HL-60 (cell line): ENCODE measurements at regions not wholly inside any gene's neighbourhood (a gene's known extent, or its start where the extent isn't known, plus 50 kb on each side); places are given as distances from the start of the nearest gene placed in this dataset.

Experiments
- DNase-seq, 2 experiments: peaks; one replicate each; pipeline ENCODE4 v3.0.0-alpha.2; 2010 to 2020; ENCODE audit warnings: low read depth in 1 of 2, low spot score in 1 of 2
- H3K27ac ChIP-seq: fragments of 250-450 bp; sonication (Bioruptor Pico); replicated peaks from 2 replicates; pipeline ENCODE4 v1.5.1; 2020; ENCODE audit warnings: mild to moderate bottlenecking, moderate library complexity
- H3K27me3 ChIP-seq: fragments of 250-450 bp; sonication (Bioruptor Pico); 2 replicates; pipeline ENCODE4 v1.5.1; 2021; ENCODE audit warnings: mild to moderate bottlenecking, moderate library complexity; ENCODE audit not compliant: insufficient read depth, poor library complexity, severe bottlenecking
- H3K4me3 ChIP-seq: replicated peaks from 2 replicates; pipeline ENCODE4 v1.5.1; 2011; ENCODE audit warnings: mild to moderate bottlenecking, control low read depth, low read length; ENCODE audit not compliant: insufficient read depth
- GABPA ChIP-seq: IDR thresholded peaks from 2 replicates; pipeline ENCODE4 v1.6.1; 2012; ENCODE audit warnings: low read depth
- POLR2AphosphoS5 ChIP-seq: IDR thresholded peaks from 2 replicates; pipeline ENCODE4 v1.6.1; 2012; ENCODE audit warnings: low read depth
- SPI1 ChIP-seq: IDR thresholded peaks from 2 replicates; pipeline ENCODE4 v1.6.1; 2012; ENCODE audit warnings: low read depth, mild to moderate bottlenecking, borderline replicate concordance
- TF ChIP-seq, protein P1 (sequence below): IDR thresholded peaks from one replicate; pipeline ENCODE4 v1.5.1; 2011; ENCODE audit warnings: low read length, control low read depth, inconsistent platforms; ENCODE audit not compliant: insufficient read depth
- TF ChIP-seq, protein P2 (sequence below): IDR thresholded peaks from 2 replicates; pipeline ENCODE4 v1.6.1; 2012; ENCODE audit warnings: low read depth; ENCODE audit not compliant: insufficient replicate concordance

DNA sequence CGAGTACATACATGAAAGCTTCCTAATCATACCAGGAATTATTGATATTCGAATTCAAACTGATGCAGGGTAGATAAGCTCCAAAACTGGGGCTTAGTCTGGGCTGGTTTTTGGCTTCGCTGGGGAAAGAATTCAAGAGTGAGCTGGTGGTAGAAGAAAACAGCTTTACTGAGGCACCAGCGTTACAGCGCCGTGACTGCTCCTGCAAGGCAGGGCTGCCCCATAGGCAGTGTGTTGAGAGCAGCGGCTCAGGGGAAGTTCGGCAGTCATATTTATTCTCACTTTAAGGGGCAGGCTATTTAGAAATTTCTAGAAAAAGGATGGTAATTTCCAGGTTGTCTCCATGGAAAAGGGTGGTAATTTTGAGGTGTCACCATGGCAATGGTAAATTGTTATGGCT is 292.6 kb upstream of the TCF4 start:
- Histone ChIP-seq H3K4me3 (no peak overlapping the region), H3K27ac (no peak overlapping the region), H3K27me3 (no peaks in the 10 kb centered on the region)
- no peak for DNase-seq
- TF ChIP-seq SPI1 (no peak), GABPA (no peak)
- TF ChIP-seq, protein P1, sequence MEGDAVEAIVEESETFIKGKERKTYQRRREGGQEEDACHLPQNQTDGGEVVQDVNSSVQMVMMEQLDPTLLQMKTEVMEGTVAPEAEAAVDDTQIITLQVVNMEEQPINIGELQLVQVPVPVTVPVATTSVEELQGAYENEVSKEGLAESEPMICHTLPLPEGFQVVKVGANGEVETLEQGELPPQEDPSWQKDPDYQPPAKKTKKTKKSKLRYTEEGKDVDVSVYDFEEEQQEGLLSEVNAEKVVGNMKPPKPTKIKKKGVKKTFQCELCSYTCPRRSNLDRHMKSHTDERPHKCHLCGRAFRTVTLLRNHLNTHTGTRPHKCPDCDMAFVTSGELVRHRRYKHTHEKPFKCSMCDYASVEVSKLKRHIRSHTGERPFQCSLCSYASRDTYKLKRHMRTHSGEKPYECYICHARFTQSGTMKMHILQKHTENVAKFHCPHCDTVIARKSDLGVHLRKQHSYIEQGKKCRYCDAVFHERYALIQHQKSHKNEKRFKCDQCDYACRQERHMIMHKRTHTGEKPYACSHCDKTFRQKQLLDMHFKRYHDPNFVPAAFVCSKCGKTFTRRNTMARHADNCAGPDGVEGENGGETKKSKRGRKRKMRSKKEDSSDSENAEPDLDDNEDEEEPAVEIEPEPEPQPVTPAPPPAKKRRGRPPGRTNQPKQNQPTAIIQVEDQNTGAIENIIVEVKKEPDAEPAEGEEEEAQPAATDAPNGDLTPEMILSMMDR, result no peak

DNA sequence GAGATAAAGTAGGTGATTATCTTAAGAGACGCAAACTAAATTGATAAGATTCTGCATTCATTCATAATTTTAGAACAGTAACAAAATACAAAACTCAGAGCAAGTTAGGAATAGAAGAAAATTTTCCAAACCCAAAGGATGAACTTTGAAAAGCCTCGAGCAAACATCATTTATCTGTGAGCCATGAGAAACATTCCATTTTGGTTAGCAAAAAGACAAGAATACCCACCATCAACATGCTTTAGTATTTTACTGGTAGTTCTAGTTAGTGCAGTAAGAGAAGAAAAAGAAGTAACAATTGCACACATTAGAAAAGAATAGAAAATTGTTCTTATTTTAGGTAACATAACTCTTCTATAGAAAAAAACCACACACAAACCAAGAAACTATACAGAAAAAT is 291.3 kb upstream of the TCF4 start:
- no peaks in the 10 kb centered on the region for H3K27me3 ChIP-seq
- no peak for DNase-seq
- no peak for TF ChIP-seq GABPA
- H3K27ac ChIP-seq, result no peak overlapping the region
- H3K4me3 ChIP-seq, result no peak overlapping the region

DNA sequence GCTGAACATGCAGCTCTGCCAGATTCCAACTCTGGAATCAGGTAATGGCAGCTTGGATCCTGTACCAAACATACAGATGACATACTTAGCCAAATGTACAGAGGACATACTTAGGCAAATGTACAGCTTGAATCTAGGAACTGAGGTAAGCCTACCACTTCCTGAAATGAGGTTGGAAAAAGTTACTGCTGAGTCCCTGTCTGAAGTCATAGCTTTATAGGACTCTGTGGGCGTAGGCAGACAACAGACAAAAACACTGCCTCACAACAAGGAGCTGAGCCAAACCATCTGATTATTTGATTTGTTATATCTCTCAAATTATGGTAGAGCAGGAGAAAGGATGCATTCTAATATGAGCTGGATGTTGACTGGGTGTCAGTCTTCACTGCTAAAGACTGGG is 290.2 kb upstream of the TCF4 start:
- DNase-seq, result peak in 1 of 2 experiments; percentile 9
- Histone ChIP-seq H3K27ac (no peak overlapping the region), H3K27me3 (no peaks in the 10 kb centered on the region), H3K4me3 (no peak overlapping the region)
- TF ChIP-seq POLR2AphosphoS5, result peak; percentile 47; the same call in 1 of the 2 replicates
- no peak; the same call in 1 of the 2 replicates for TF ChIP-seq GABPA
- TF ChIP-seq, protein P1, result no peak
- TF ChIP-seq, protein P2, sequence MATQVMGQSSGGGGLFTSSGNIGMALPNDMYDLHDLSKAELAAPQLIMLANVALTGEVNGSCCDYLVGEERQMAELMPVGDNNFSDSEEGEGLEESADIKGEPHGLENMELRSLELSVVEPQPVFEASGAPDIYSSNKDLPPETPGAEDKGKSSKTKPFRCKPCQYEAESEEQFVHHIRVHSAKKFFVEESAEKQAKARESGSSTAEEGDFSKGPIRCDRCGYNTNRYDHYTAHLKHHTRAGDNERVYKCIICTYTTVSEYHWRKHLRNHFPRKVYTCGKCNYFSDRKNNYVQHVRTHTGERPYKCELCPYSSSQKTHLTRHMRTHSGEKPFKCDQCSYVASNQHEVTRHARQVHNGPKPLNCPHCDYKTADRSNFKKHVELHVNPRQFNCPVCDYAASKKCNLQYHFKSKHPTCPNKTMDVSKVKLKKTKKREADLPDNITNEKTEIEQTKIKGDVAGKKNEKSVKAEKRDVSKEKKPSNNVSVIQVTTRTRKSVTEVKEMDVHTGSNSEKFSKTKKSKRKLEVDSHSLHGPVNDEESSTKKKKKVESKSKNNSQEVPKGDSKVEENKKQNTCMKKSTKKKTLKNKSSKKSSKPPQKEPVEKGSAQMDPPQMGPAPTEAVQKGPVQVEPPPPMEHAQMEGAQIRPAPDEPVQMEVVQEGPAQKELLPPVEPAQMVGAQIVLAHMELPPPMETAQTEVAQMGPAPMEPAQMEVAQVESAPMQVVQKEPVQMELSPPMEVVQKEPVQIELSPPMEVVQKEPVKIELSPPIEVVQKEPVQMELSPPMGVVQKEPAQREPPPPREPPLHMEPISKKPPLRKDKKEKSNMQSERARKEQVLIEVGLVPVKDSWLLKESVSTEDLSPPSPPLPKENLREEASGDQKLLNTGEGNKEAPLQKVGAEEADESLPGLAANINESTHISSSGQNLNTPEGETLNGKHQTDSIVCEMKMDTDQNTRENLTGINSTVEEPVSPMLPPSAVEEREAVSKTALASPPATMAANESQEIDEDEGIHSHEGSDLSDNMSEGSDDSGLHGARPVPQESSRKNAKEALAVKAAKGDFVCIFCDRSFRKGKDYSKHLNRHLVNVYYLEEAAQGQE, result no peak
- TF ChIP-seq SPI1, result peak; percentile 89

DNA sequence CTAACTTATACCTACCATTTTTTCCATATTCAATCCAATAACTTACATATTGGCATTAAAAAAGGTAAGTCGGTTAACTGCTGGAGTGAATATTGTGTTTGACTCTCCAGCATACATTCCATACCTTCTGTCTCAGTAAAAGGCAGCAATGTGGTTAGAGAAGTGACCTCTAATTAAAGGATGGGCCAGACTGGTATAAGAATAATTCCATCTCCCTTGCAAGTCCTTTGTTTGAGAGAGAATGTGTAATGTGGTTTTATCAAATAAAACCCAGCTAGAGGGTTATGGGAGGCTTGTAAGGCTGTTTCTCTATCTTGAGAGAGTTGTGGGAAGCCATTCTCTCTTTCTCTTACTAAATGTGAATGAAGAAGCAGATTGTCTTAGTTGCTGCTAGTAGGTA is 289.3 kb upstream of the TCF4 start:
- H3K27me3 ChIP-seq, result no peaks in the 10 kb centered on the region
- DNase-seq, result no peak
- no peak overlapping the region for H3K4me3 ChIP-seq
- TF ChIP-seq GABPA, result no peak
- no peak for TF ChIP-seq SPI1
- TF ChIP-seq, protein P2, result no peak
- TF ChIP-seq, protein P1, result no peak
- no peak for TF ChIP-seq POLR2AphosphoS5
- H3K27ac ChIP-seq, result no peak overlapping the region
